ENCODE measurements at regions not wholly inside any gene's neighbourhood (a gene's known extent, or its start where the extent isn't known, plus 50 kb on each side); places are given as distances from the start of the nearest gene placed in this dataset.

DNA sequence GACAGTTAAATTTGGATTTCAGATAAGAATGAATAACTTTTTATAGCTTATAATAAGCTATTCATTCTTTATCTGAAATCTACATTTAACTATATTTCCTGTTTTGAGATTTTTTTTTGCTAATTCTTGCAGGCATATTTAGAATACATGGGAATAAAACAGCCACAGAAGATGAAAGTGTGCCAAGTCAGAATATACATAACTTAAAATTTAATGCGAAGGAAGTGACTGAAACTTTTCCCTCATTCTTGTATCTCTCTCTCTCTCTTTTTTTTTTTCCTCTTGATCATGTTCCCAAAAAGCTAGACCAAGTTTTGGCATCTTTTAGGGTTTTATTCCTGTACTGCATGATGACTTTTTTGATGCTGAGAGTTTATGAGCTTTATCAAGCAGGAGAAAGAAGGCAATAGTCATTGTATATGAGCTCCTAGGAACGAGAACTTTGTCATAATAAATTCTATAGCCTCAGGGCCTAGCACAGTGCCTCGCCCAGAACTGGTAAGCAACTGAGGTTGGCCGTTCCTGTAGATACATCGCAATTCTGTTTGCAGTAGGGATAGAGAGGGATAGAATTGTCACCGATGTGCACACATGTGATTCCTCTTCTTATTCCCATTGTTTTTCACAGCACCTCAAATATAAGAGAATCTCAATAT is 205.2 kb downstream of the MYLK4 start:
- no peak for ATAC-seq
- TF ChIP-seq, protein P1, sequence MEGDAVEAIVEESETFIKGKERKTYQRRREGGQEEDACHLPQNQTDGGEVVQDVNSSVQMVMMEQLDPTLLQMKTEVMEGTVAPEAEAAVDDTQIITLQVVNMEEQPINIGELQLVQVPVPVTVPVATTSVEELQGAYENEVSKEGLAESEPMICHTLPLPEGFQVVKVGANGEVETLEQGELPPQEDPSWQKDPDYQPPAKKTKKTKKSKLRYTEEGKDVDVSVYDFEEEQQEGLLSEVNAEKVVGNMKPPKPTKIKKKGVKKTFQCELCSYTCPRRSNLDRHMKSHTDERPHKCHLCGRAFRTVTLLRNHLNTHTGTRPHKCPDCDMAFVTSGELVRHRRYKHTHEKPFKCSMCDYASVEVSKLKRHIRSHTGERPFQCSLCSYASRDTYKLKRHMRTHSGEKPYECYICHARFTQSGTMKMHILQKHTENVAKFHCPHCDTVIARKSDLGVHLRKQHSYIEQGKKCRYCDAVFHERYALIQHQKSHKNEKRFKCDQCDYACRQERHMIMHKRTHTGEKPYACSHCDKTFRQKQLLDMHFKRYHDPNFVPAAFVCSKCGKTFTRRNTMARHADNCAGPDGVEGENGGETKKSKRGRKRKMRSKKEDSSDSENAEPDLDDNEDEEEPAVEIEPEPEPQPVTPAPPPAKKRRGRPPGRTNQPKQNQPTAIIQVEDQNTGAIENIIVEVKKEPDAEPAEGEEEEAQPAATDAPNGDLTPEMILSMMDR (IDR thresholded peaks at IDR 0.05): no peak
- no peak overlapping the region for H3K27ac Mint-ChIP-seq
- POLR2A ChIA-PET: no interaction called here
- H3K9me3 Mint-ChIP-seq: no peaks in the 10 kb centered on the region
- intact Hi-C loops (cut with micrococcal nuclease): no loop called here
- no peaks in the 10 kb centered on the region for H3K36me3 Mint-ChIP-seq (ENCODE audit: low read depth)
- no peak overlapping the region for H3K4me3 Mint-ChIP-seq
- DNase-seq: no peak
- peaks cover 65% of the 10 kb centered on the region for H3K27me3 Mint-ChIP-seq
- CTCF ChIA-PET: interaction anchor here (1.3 to 1.8 kb wide), 3 partner anchors 22 to 187 kb away, joined by 3 to 6 read pairs (median 4); no protein-coding TSS in a partner anchor
- peaks cover 20% of the 10 kb centered on the region for H3K4me1 Mint-ChIP-seq (ENCODE audit: low read depth)

DNA sequence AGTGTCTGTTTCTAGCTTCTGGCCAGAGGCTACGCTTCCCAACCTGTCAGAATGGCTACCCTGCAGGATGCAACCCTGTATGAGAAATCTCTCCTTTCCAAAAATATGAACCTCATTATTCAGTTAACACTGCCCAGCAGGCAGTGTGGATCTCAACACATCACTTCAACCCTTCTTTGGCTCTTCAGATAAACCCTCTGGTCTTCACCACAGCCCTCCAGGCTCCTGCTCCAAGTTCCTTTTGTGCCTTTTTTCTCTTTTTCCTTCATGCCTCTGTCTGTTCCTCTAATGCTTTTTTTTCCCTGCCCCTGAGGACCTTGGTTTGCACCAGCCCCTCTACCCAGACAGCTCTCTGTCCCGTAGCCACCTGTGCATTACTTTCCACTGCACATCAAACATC is 207.4 kb downstream of the MYLK4 start:
- Mint-ChIP-seq H3K4me3 (no peak overlapping the region), H3K36me3 (ENCODE audit: low read depth) (no peaks in the 10 kb centered on the region), H3K9me3 (no peaks in the 10 kb centered on the region), H3K4me1 (ENCODE audit: low read depth) (peaks cover 20% of the 10 kb centered on the region), H3K27me3 (peaks cover 62% of the 10 kb centered on the region), H3K27ac (no peak overlapping the region)
- intact Hi-C loops (cut with micrococcal nuclease): no loop called here
- POLR2A ChIA-PET: interaction anchor here (1.2 kb wide), 1 partner anchor 20 kb away, joined by 4 read pairs; no protein-coding TSS in a partner anchor
- CTCF ChIA-PET: interaction anchor here (0.8 to 1.7 kb wide), 4 partner anchors 19 to 94 kb away, joined by 3 to 8 read pairs (median 5); no protein-coding TSS in a partner anchor
- TF ChIP-seq, protein P1 (IDR thresholded peaks at IDR 0.05): no peak
- DNase-seq (no peak), ATAC-seq (no peak)

DNA sequence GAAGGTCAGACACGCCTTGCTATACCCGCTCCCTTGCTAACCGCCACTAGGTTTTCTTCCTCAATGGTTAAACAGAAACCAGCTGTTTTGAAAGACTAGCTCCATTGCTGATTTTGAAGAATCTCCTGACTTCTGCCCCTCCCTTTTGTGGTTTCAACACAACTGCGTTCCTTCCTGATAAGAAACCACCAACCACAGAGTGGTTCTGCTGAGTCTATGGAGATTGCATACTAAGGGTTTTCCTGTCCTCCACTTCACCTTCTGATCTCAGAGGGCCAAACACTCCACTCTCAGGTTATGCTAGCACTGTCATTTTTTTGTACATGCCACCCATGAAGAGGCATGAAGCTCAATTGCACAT is 207.9 kb downstream of the MYLK4 start:
- TF ChIP-seq, protein P1 (IDR thresholded peaks at IDR 0.05): no peak
- Mint-ChIP-seq H3K4me3 (no peak overlapping the region), H3K36me3 (ENCODE audit: low read depth) (no peaks in the 10 kb centered on the region), H3K27me3 (peaks cover 63% of the 10 kb centered on the region), H3K27ac (no peak overlapping the region), H3K9me3 (no peaks in the 10 kb centered on the region), H3K4me1 (ENCODE audit: low read depth) (peaks cover 20% of the 10 kb centered on the region)
- ChIA-PET CTCF (interaction anchor here (0.8 to 1.7 kb wide), 4 partner anchors 19 to 94 kb away, joined by 3 to 8 read pairs (median 5); no protein-coding TSS in a partner anchor), POLR2A (interaction anchor here (1.2 kb wide), 1 partner anchor 21 kb away, joined by 4 read pairs; no protein-coding TSS in a partner anchor)
- ATAC-seq (peak; percentile 87), DNase-seq (peak; percentile 68)
- intact Hi-C loops (cut with micrococcal nuclease): no loop called here

DNA sequence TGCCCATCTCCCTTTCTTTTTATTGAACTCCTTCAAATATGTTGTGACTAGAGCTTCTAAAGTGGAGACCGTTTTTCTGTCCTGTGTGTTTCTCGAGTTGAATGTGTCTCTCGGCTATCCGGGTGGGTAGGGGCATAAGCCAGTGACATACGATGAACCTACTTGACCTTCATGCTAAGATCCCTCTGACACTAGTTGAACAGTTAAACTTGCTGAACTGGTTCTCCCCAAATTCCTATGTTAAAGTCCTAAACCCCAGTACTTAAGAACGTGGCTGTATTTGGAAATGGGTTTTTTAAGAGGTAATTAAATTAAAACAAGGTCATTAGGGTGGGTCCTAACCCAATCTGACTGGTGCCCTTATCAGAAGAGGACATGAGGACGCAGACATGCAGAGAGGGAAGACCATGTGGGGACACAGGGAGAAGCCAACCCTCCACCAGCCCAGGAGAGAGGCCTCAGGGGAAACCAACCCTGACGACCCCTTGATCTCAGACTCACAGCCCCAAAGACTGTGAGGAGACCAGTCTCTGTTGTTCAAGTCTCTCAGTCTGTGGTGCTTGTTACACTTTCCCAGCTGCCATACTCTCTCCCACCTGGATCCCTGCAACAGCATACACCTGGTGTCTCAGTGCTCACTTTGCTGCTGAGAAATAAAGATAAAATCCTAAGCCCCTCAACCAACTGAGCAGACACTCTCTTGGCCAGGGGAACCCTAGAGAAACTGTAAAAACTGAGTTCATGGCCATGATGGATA is 208.4 kb downstream of the MYLK4 start:
- Mint-ChIP-seq H3K27me3 (peaks cover 64% of the 10 kb centered on the region), H3K36me3 (ENCODE audit: low read depth) (no peaks in the 10 kb centered on the region), H3K9me3 (no peaks in the 10 kb centered on the region), H3K4me3 (no peak overlapping the region), H3K27ac (no peak overlapping the region), H3K4me1 (ENCODE audit: low read depth) (peaks cover 20% of the 10 kb centered on the region)
- TF ChIP-seq, protein P1 (IDR thresholded peaks at IDR 0.05): no peak
- ChIA-PET CTCF (interaction anchor here (0.9 to 1.7 kb wide), 3 partner anchors 18 to 92 kb away, joined by 3 to 8 read pairs (median 7); no protein-coding TSS in a partner anchor), POLR2A (interaction anchor here (1.2 kb wide), 1 partner anchor 21 kb away, joined by 4 read pairs; no protein-coding TSS in a partner anchor)
- DNase-seq (no peak), ATAC-seq (no peak)
- intact Hi-C loops (cut with micrococcal nuclease): no loop called here

DNA sequence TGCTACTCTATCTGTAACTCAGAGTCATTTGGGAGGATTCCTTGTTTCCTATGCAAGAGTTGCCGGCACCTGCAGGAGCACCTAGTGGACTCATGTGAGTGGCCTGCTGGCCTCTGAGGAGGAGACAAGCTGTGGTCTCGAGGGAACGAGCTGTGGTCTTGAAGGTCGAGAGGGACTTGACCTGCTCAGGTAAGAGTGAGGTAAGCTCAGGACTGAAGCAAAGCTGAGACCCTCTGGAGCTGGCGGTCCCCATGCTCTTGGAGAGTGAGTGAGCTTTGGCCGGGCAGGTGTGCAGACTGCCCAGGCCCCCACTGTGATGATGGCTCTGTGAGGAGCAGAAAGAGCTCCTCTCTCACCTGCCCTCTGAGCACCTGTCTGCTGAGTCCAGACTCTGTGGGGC is 214.3 kb downstream of the MYLK4 start:
- intact Hi-C loops (cut with micrococcal nuclease): no loop called here
- DNase-seq: no peak
- TF ChIP-seq, protein P1 (IDR thresholded peaks at IDR 0.05): no peak
- Mint-ChIP-seq H3K36me3 (ENCODE audit: low read depth) (no peaks in the 10 kb centered on the region), H3K4me3 (no peak overlapping the region), H3K4me1 (ENCODE audit: low read depth) (no peaks in the 10 kb centered on the region), H3K27ac (no peak overlapping the region), H3K27me3 (peaks cover 45% of the 10 kb centered on the region), H3K9me3 (no peaks in the 10 kb centered on the region)
- ATAC-seq: no peak
- ChIA-PET POLR2A (no interaction called here), CTCF (no interaction called here)

Measured in activated CD8-positive, alpha-beta T cell treated with anti-CD3 and anti-CD28 coated beads for 36 hours (primary cell).